ENCODE measurements at regions not wholly inside any gene's neighbourhood (a gene's known extent, or its start where the extent isn't known, plus 50 kb on each side); places are given as distances from the start of the nearest gene placed in this dataset.

GRCh38 chr2:2861666-2862240, 515.9 kb downstream of the EIPR1 start:
- no peak for TF ChIP-seq ZNF274 (IDR thresholded peaks at IDR 0.05; ENCODE audit: insufficient read depth, insufficient read length)
- TF ChIP-seq SMC3 (IDR thresholded peaks at IDR 0.05; ENCODE audit: borderline replicate concordance, low read length) = no peak
- TF ChIP-seq EZH2 (IDR thresholded peaks at IDR 0.05; ENCODE audit: borderline replicate concordance, control insufficient read depth, low read depth, low read length) = no peak
- TF ChIP-seq POLR2AphosphoS5 (IDR thresholded peaks at IDR 0.05; ENCODE audit: low read length) = no peak
- no peak for TF ChIP-seq CEBPB (IDR thresholded peaks at IDR 0.05; ENCODE audit: borderline replicate concordance in 1 of 2, low read depth in 2 of 2, low read length in 2 of 2)
- no peak for TF ChIP-seq CTCF (IDR thresholded peaks at IDR 0.05 in 2 of 3, conservative IDR thresholded peaks at IDR 0.05 in 1 of 3; ENCODE audit: control insufficient read depth in 2 of 3, extremely low read depth in 1 of 3, insufficient read depth in 1 of 3, low read depth in 3 of 3, low read length in 3 of 3)
- no peak for TF ChIP-seq CREB1 (IDR thresholded peaks at IDR 0.05; ENCODE audit: low read depth)
- no peak for TF ChIP-seq POLR2A (IDR thresholded peaks at IDR 0.05; ENCODE audit: low read depth, low read length)

Measured in GM12878 (cell line).